ENCODE measurements at regions not wholly inside any gene's neighbourhood (a gene's known extent, or its start where the extent isn't known, plus 50 kb on each side); places are given as distances from the start of the nearest gene placed in this dataset.

DNA sequence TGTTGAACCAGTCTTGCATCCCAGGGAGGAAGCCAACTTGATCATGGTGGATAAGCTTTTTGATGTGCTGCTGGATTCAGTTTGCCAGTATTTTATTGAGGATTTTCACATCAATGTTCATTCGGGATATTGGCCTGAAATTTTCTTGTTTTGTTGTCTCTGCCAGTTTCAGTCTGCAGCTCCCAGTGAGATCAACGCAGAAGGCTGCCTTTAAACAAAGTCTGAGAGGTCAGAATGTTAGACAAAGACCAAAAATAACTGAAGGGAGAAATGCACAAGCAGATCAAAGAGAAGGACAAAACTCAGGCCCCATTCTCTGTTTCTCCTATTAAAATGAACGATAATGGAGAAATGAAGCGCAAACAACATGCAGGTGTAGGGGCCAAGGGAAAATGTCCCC is 170.4 kb downstream of the NHLRC3 start (continued):
- TF ChIP-seq PHF8 (IDR thresholded peaks at IDR 0.05; ENCODE audit: borderline replicate concordance, low read length) (no peak), ZNF146 (CRISPR knock-in tag; IDR thresholded peaks at IDR 0.05; ENCODE audit: unreplicated experiment) (no peak), NR2C1 (IDR thresholded peaks at IDR 0.05) (no peak), NR2C1 (tag; IDR thresholded peaks at IDR 0.05) (no peak)
- TF ChIP-seq, protein P1, sequence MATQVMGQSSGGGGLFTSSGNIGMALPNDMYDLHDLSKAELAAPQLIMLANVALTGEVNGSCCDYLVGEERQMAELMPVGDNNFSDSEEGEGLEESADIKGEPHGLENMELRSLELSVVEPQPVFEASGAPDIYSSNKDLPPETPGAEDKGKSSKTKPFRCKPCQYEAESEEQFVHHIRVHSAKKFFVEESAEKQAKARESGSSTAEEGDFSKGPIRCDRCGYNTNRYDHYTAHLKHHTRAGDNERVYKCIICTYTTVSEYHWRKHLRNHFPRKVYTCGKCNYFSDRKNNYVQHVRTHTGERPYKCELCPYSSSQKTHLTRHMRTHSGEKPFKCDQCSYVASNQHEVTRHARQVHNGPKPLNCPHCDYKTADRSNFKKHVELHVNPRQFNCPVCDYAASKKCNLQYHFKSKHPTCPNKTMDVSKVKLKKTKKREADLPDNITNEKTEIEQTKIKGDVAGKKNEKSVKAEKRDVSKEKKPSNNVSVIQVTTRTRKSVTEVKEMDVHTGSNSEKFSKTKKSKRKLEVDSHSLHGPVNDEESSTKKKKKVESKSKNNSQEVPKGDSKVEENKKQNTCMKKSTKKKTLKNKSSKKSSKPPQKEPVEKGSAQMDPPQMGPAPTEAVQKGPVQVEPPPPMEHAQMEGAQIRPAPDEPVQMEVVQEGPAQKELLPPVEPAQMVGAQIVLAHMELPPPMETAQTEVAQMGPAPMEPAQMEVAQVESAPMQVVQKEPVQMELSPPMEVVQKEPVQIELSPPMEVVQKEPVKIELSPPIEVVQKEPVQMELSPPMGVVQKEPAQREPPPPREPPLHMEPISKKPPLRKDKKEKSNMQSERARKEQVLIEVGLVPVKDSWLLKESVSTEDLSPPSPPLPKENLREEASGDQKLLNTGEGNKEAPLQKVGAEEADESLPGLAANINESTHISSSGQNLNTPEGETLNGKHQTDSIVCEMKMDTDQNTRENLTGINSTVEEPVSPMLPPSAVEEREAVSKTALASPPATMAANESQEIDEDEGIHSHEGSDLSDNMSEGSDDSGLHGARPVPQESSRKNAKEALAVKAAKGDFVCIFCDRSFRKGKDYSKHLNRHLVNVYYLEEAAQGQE (IDR thresholded peaks at IDR 0.05; ENCODE audit: borderline replicate concordance): no peak
- TF ChIP-seq, protein P1 (CRISPR knock-in tag; IDR thresholded peaks at IDR 0.05; ENCODE audit: low read depth): no peak
